IPS DF 4.7 (cell line): ENCODE measurements at regions not wholly inside any gene's neighbourhood (a gene's known extent, or its start where the extent isn't known, plus 50 kb on each side); places are given as distances from the start of the nearest gene placed in this dataset.

Experiments used
- DNase-seq: peaks from one replicate; pipeline ENCODE4 v3.0.0-alpha.2; 2013; ENCODE audit warnings: low spot score; ENCODE audit errors: extremely low read depth

DNA sequence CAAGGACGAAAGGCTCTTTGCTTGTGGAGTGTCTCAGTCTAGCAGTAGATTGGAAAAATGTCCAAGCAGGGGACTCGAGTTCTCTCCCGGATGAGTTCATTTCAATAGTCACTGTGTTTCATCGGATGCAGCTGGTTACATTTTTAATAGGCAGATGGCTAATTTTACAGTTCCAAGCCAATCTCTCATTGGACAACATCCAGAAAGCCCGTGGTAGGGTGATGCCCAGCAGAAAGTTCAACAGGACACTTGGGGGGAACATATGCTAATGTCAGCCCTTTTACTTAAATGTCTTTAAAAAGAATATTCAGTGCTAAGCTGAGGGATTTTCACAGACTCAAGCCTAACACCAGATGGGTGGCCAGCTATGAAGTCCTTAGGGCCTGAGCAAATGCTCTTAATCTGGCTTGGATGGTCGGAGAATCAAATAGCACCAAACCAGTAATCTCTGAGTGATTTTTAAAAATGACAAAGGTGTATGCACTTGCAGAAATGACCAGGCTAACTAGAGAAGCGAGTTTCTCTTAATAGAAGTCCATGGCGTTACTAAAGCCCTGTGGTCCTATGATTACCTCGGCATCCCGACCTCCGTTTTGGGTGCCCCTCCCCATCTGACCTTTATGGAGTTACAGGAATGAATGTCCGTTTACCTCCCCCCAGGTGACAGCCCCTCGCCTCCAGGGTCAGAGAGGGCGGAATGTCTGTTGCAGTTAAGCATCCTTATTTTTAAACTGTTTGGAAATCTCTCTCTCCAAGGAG lies 289.2 kb upstream of the SALL1 start:
- DNase-seq, result no peak

DNA sequence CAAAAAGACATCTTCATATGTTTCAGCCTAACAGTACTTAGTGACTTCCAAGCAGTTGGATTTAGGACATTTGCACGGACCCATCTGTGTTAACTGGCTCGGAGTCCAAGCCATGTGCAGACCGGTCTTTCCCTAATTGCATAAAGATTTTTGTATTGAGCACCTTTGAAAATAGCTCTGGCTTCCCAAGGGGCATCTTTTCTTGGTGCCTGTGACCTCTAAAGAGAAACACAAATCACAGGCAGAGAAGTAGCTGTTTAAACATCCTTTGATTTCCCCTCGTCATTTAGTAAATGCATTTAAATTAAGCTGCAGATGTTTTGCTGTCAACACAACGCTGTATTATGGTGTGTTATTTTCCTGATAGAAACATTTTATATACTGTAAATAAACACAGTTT lies 288.2 kb upstream of the SALL1 start:
- no peak for DNase-seq

DNA sequence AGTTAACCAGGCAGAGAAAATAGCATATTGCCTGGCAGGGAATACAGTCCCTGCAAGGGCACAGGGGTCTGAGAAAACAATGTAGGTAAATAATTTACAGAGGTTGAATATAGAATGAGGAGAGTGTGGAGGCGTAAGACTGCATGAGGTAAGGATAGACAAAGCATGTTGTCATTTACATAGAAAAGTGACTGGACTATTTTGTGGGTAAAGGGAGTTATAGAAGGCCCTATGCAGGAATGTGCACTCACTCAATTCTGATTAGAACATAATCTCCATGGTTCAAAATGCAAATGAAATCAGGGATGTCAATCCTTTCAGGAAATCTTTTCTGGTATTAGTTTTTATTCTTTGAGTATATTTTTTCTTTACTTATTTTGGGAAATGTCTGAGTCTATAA lies 285.7 kb upstream of the SALL1 start:
- DNase-seq, result no peak

DNA sequence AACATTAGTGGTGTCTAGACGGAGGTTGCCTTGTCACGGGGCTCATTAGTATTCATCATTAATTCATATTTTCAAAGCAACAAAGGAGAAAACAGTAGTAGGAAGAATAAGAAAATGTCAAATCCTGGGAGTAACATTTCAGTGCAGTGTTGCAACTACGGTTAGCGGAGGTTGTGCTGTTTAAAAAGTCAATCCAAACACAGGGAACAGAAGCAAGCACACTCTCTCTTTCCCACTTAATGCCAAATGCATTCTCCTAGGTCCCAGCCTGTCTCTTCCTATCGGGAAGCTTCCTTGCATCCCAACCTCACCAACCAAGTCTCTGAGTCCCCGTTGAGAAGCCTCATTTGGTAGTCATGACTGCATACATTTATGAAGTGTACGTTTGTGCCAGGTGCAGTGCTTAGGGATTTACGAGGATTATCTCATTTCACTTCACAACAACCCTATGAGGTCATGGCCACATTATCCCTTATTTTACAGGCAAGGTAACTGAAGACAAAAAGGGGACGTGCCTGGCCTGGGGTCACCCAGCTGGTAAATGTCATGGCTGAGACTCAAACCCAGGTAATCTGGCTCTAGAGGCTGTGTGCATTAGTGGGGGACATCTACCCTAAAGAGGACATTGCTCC lies 283.6 kb upstream of the SALL1 start:
- DNase-seq, result no peak

DNA sequence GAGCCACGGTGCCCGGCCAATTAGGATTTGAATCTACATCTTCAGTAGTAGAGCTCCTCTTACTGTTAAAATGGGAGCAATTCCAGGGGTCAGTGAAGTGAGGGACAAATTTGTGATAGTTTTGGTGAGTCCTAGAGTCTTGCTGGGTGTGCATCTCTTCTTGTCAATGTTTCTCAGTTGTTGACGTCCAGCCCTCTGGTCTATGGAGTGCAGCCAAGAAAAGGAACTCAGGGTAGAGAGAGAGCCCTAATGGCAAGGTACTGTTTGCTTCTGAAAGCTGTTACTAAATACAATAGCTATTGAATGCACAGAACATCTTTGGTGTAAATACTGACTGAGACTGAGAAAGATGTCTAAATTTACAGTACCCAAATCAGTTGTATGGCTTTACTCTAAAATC lies 282.5 kb upstream of the SALL1 start:
- DNase-seq, result no peak

DNA sequence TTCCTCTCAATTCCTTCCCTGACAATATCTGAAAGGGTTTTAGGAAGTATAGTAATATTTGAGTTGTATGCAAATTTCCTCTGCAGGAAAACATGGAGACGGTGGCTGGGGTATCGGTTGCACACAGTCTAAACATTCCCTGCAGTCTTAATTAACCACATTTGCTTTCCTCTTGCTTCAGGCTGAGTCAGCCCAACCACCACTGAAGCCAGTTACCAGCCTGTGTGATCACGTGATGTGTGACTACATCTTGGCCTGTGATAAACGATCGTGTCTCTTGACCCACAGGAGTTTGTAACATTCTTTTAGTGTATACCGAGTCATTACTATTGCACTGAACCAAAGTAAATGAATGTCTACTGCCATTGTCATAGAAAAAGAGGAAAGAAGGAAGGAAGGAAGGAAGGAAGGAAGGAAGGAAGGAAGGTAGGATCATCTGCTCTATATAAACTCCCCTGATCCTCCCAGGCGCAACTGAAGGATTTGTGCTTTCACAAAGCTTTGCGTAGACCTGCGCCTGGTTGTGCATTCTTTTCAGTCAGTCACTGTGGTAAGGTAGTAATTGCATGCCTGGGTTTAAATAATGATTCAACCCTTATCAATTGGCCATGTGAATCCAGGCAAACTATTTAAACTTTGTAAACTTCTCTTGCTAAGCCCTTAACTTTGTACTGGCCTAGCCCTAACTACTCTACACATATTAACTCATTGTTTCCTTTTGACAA lies 280.6 kb upstream of the SALL1 start:
- no peak for DNase-seq

DNA sequence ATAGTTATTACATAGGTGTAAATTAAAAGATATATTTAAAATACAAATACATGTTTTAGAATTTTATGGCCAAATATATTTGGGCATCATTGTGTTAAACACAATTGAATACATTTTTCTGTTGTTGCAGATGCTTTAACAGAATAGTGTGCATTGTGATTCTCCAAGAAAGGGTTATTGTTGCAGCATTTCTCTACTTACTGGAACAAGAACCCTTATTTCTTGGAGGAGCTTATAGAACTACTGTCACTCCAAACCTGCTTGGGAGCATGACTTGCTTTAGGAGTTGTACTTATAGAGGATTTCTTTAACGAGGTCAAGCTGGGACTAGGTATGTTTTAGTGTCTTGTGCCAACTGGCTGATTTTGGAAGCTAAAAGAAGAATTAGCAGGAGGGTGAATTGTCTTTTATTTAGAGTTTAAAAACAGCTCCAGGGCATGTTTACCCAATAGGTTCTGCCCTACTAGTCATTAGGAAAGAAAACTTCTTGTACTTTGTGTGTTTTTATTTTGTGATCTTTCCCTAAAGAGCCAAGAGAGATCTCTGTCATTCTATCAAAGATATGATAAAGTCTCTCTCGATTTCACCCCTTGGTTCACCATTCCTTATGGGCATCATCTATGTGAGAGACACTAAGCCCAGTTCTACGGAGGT lies 279.8 kb upstream of the SALL1 start:
- no peak for DNase-seq

DNA sequence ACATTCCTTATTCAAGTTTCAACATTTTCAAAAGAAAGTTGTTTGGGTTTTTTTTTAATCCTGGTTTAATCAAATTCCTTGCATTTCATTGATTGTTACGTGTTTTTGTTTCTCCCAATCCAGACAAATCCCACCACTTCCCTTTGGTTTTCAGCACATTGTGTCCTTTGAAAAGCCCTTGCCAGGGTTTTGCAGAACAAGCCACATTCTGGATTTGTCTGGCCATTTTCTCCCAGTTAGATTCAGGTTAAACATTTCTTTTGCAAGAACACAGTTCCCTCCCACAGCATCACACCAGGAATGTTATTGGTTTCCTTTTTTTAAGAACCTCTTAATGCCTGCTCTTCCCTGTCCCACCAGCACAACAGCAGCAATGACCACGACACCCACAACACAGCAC lies 278.0 kb upstream of the SALL1 start:
- no peak for DNase-seq

DNA sequence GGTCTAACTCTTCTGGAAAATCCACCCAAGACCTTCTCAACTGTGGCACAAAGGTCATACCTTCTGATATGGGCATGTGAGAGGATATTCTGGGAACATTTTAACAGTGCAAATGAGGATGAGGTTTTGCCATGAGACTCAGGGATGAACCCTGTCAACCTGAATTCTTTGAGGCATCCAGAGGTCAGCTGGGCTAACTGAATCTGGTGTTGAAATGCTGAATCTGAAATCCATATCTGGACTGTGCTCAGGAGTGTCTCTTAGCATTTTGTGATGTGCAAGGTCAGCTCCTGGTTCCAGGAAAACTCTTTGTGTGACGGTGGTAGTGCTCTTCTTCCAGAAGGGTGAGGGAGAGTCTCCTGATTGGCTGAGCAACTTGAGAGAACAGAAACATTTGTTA lies 276.0 kb upstream of the SALL1 start:
- DNase-seq, result no peak

DNA sequence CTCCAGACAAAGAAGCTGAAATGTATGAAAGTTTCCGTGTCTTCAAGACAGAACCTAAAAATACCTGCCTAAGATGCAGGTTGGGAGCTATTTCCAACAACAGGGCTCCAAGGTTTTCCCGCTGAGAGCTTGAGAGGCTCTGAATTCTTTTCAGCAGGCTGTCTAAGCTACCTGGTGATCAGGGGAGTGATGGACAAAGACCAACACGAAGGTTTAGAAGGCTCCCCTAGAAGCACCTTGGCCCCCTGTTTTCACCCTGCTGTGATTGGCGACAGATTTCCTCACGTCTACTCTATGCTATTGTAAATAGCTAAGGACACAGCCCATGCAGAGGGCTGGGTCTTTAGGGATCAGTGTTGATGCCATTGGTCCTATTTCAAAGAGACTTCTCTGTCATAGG lies 275.2 kb upstream of the SALL1 start:
- no peak for DNase-seq

DNA sequence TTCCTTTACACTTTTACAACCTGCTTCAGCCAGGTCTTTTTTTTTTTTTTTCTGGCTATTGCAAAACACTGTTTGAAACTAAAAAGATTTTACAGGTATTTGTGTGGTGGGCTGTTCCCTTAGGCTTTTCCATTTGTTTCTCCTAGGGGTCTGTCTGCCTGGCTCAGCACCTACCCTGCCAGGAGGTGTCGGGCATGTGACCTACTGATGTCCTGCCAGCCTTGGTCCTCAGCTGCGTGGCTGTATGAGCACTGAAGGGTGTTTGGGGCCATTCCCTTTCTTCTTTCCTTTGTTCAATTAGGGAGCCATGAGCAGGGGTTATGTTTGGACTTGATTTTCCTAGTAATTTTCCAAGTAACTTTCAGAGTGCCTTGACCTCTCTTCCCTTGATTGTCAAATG lies 269.2 kb upstream of the SALL1 start:
- no peak for DNase-seq

DNA sequence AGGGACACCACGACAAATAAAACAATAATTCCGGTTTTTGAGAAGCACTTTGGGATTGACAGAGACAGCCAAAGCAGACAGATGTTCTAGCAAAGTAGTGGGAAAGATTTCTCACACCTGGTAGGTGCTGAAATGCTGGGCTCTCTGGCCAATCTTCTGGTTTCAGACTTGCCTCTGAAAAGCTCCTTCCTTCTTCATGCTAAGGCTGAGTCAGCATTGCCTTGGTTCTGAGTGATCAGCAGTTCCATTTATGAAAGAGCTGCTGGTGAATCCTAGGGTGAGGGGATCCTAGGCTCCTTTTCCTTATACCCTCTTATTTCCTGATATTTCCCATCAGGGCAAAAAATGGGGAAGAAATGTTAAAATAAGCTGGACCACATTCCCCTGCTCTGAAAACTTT lies 268.7 kb upstream of the SALL1 start:
- DNase-seq, result no peak

DNA sequence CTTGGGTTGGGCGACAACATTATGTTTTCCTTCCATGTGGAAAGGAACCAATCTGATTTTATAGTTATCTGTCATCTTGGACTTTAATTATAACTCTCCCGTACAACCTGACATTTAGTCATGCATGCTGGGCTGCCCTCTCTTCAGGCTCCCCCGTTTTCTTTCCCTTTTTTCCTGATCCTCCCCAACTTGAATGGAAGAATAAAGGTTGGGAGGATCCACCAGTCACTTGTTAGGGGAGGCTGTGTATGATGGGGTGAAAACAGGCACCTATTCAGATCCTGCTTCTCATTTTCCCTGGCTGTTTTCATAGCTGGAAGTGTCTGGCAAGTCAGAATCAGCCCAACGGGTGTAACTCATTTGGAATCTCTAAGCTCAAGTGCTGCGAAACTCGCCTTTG lies 267.2 kb upstream of the SALL1 start:
- DNase-seq, result no peak

DNA sequence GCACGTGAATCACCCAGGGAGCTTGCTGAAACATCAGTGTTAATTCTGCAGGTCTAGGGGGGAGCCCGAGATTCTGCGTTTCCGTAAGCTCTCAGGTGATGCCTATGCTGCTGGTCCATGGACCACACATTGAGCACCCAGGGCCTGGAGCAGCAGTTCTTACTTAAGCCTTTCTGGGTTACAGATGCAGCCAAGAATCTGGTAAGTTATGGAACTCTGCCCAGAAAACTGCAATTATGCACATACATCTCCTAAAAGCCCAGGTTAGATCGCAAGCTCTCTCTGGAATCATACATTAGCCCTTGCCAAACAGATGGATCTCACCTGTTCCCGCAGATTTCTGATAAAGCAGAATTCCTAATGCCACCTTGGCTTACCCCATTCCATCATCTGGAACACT lies 265.9 kb upstream of the SALL1 start:
- no peak for DNase-seq

DNA sequence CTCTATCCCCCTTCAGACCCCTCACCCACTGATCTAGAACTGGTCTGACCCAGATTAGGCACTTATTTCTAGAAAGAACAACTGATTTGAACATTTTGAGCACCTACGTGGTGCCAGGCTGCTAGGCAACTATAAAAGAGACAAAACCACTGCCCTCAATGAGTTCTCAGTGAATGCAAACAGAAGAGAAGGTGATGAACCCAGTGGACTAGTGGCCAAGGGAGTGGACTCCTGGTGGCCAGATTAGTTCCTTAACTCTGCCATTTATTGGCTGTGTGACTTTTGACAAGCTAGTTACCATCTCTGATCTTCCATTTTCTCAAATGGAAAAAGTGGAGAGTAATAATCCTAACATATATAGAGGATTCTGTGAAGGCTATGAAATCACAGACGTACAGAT lies 259.1 kb upstream of the SALL1 start:
- DNase-seq, result no peak

DNA sequence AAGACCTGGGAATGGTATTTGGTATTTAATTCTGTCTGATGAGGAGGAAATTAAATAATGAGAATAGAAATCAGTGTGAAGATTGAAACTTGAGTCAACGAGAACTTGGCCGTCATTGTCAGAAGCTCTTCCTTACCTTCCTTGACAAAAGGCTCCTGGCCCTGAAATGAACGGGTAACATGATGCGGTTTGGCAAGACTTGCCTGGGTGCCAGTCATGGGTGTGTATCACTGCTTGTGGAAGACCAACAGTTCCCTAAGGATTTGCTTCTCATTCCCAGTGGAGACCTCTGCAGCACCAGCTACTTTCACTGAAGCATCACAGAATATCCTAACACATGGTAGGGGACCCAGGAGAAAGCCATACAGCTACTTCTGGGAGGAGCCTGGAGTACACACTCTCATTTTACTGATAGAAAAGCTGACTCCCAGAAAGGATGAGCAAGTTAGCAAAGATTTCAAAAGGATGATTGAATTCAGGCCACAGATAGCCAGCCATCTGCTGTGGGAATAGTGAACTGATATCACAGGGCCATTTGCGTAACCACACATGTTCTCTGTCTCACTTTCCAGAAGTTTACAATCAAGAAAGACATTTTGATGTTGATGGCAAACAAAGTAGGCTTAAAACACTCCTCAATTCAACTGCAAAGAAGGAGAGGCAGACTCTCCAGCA lies 258.1 kb upstream of the SALL1 start:
- DNase-seq, result no peak

DNA sequence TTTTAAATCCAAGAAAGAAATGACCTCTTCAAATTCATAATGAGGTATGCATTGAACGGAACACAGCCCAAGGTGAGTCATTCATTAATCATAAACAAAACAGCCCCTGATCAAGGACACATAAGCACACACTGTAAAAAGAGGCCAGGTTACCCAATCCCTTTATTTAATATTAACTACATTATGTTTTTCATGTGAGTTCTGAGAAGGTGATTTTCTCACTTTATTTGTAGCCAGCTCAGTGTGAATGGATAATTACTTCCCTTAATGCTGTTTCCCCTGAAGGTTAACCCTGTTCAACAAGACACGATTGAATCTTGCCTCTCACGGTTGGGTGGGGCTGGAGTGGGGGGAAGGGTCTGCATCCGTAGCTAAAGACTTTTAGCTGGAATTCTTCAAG lies 257.3 kb upstream of the SALL1 start:
- no peak for DNase-seq

DNA sequence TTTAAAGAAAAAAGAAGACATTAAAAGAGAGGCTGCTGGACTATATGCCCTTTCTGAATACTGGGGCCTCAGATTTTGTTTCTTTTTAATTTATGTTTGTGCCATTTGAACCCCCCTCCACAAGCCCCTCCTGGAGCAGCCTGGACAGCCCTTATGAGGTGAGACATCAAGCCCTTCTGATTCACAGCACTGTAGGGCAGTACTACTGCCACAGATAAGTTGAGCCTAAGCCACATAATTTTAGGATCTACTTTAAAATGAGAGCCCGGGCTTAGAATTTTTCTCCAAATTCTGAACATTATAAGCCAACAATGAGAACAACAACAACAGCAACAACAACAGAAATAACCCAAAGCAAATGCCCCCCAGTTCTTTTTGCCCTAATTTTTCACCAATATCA lies 256.9 kb upstream of the SALL1 start:
- DNase-seq, result no peak

DNA sequence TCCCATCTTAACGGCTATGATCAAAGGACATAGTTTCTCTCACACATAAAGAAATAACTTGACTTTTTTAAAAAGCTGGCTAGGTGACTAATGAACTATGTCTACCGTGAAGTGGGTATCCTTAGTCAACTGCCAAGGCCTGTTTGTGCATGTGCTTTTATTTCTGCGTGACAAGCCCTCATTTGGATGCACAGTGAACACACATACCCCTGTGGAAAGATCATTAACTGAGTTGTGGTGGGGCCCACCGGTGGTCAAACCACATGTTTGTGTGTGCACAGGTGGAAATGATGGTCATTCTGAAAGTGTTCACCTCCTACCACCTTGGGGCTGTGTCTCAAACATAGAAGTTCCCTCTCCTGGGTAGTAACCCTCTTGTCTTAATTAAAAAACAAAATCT lies 256.1 kb upstream of the SALL1 start:
- DNase-seq, result no peak

DNA sequence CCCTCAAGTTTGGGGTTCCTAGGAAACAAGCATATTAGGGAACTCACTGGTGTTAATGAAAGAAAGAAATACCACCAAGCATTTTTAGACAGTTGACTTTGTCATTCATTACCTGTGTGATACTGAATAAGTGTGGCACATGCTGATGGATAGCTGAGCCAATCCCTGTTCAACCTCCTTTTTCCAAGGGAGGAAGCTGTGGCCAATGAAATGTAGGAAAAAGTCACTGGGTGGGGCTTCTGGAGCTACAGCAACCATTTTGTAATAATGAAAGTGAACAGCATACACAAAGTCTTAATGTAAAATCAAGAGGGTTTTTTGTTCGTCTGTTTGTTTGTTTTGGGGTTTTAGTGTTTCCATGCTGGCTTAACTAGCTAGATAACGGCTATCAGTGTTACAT lies 254.3 kb upstream of the SALL1 start:
- no peak for DNase-seq

DNA sequence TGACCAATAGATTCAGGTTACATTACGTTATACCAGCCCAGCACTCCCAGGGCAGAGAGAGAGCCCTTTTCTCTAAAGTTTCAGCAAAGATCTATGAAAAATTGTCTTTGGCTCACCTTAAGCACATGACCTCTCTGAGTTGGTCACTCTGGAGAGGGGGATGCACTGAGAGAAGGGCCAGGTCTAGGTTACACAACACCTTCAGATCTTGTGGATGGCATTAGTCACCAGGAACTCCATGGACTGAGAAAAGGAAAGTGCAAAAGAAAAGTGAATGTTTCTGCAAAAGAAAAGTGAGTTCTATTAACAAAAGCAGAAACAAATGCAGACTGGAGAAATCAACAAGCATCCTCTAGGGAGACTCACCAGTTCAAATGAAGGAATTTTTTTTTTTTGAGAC lies 253.3 kb upstream of the SALL1 start:
- no peak for DNase-seq

DNA sequence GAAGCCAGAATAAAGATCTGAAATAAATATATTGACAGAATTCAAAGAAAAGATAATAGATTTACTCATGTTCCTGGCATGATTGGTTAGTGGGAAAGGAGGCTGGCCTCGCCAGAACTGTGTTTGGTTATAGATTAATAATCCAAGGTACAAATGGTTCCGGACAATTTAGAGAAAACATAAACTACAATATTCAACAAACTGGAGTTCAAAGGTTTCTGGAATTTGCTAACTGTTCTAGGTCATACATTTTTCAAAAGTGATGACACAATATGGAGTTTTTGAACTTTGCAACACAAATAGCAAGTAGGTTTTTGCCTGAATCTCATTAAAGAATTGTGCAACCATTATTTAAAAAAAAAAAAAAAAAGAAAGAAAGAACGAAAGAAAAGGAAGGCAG lies 251.7 kb upstream of the SALL1 start:
- DNase-seq, result no peak
